Stimulated activated naive CD4-positive, alpha-beta T cell treated with Interleukin-2 at 50 U/mL for 16 hours (primary cell): ENCODE measurements at regions not wholly inside any gene's neighbourhood (a gene's known extent, or its start where the extent isn't known, plus 50 kb on each side); places are given as distances from the start of the nearest gene placed in this dataset.

ENCODE experiments used
- DNase-seq: peaks from one replicate; lab custom pipeline; 2025; lab: John Stamatoyannopoulos, UW

GRCh38 chr6:98639089-98639635 is 195.2 kb upstream of the POU3F2 start:
- DNase-seq: no peak

DNA sequence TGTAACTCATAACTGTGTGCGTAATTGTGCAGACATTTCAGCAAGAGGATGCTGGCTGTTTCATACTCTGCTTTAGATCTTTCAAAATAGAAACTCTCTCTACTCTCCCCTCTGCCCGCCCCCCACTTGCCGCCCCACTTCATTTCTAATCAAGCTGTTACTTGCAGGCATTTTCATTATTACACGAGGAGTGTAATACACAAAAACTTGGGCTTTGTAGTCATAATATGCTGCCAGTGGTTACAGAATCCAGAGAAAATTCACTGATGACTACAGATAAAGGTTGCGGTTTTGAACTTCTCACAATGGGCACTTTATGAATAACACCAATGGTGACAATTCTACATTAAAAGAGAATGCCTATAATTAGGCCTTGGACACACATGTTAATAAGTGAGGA is 194.0 kb upstream of the POU3F2 start:
- DNase-seq: no peak

DNA sequence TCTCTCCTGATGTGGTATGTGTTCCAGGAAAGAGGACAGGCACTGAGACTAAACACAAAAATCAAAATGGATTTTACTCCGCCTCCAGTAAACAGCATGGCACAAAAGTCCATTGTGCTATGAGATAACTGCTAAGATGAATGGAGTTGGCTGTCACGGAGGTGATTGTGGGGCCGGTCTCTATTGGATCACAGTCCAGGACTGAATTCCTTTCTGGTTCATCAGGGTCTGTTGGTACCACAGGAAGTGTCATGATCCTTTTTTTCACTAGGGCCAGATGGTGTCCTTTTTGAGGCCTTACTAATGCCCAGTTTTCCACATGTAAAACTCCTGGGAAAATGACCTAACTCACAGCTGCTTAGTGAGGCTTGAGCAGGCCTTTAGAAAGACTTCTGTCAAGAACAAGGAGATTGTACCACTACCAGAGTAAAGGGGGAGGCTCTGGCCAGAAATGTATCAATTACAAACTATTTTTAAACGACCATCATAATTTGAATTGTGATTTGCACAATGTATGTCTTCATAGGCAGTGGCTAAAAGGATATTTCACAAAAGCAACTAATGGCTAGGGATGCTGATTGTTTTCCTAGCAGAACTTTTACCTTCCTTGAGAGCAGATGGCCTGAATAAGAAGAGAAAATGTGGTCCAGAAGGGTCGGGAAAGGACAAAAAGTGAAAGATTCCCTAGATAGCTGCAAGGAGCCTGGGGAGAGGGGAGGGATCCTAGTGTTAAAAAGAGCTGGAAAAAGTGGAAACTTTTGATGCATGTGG is 192.2 kb upstream of the POU3F2 start:
- DNase-seq: no peak

- no peak for DNase-seq
Observed at GRCh38 chr6:98644063-98644462, 190.3 kb upstream of the POU3F2 start.

- no peak for DNase-seq
Observed at GRCh38 chr6:98648211-98648914, 186.0 kb upstream of the POU3F2 start.

DNA sequence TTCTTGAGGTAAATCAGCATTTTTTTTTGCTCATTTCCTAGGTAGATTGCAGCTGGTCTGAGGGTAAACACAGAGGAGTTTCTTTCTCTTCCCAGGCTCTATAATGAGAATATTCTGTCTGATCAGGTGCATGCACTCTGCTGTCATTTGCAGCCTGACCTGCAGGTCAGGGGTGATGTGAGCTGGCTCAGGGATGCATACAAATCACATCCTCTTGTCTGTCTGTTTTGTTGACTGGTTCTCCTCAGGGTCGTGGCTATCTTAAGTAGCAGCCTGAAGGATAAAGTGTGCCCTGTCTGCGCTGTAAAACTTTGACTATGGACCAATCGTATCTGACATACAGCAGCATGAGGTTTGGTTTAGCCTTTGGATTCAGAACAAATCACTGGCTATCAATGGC is 183.4 kb upstream of the POU3F2 start:
- DNase-seq: no peak

DNA sequence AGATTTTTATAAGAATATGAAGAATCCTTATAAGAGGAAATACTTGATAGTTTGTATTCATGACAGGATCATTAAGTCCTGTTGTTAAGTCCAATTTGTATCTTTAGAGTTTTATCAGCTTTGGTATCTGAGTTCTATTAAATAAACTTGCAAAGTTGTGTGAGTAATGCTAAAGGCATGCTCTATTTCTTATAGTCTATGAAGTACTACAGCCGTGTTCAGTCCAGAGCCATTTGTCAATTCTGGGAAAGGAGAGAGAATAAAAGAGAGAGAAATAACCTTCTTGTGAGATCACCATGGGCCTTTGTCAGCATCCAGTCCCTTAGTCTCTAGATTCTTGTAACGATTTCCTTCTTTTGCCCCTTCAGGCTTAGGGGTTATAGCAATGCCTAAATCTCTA is 181.2 kb upstream of the POU3F2 start:
- DNase-seq: no peak

DNA sequence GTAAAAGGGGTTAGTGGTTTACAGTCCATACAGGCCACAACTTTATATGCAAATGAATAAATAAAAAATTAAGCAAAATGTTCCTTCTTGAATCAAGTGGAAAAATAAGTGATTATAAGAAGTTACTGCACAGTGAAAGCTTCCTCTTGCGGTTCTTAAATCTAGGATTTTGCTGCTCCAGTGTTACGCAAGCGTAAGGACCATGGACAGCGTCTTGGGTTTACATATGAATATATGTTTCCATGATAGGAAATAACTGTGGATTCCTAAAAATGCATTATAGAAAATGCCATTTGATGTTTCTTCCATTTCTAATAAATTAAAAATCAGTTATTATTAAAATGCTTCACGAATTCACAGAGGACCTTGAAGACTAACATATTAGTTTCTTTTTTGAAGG is 176.6 kb upstream of the POU3F2 start:
- DNase-seq: no peak

GRCh38 chr6:98669371-98669770 is 165.0 kb upstream of the POU3F2 start:
- no peak for DNase-seq

DNA sequence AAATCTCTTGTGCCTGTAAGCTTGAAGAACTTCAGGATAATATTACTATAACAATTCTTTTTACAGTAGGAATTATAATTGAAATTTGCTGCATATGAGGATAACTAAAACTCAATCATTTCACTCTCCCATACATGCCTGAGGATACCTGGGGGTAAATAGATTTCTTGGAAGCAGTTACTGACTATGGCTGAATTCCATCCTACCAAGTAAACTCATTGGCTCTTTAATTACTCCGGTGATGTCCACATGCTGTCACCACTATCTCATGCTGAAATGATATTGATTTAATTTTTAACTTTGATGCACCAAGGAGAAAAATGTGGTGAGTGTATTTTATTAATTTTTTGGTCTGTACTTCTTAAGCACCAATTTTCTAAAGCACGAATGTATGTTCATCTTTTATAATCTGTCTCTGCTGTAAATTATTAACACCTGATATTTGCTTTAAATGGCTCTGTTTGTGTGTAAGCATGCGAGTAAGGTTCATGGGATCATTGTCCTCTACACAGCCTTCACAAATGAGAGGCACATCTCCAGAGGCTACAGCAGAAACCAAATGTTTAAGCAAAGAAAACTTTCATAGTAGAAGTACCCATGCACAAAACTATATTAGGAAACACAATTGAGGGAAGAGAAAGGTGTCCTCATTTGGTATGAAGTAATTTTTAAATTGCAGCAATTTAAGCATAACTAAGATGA is 164.2 kb upstream of the POU3F2 start:
- no peak for DNase-seq

DNA sequence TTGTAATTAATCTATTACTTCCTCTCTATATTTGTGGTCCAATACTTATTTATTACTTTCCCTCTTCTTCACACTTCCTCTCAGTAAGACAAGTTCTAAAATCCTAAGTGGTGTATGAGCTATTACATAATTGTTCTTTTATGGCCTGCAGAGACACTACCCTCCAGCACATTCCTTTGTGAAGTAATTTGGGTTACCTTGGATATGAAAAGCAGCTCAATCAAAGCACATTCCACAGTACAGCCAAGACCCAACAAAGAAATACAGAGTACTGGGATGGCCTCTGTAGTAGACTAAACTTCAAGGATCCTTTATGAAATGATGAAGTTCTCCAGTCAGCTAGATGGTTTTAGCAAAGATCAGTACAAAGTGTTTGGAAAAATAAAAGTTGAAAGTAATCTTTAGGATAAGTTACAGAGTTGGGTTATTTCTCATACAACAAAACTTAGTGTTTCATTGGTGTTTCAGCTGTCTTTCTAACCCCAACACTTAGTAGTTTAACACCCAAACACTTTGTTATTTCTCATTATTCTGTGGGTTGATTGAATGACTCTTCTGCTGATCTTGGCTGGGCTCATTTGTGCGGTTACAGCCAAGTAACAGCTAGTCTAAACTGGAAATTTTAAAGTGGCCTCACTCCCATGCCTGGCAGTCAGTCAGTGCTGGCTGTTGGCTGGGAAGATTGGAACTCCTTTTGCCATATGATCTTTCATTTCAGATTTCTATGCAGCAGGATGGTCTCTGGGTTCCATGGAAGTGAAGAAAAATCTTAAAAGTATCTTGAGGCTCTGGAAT is 161.5 kb upstream of the POU3F2 start:
- no peak for DNase-seq

- no peak for DNase-seq
Observed at GRCh38 chr6:98678481-98678880, 155.9 kb upstream of the POU3F2 start.

GRCh38 chr6:98686008-98686601 is 148.3 kb upstream of the POU3F2 start:
- DNase-seq: no peak

DNA sequence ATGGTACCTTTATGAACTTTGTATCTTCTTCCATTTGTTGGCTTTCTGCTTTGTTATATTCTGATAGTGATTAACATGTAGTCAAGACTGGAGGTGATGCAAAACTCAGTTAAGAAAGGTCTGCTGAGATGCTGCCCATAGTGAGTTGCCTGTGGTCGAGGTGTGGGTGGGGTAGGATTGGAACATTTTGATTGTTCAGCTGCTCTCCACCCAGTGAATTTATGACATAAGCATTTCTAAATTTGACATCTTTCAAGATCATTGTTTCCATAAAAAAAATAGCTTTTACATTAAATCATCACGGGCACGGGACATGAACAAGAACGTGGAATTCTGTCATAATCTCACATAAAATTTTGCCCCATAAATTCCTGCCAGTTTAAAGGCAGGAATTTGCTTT is 146.6 kb upstream of the POU3F2 start:
- DNase-seq: no peak

DNA sequence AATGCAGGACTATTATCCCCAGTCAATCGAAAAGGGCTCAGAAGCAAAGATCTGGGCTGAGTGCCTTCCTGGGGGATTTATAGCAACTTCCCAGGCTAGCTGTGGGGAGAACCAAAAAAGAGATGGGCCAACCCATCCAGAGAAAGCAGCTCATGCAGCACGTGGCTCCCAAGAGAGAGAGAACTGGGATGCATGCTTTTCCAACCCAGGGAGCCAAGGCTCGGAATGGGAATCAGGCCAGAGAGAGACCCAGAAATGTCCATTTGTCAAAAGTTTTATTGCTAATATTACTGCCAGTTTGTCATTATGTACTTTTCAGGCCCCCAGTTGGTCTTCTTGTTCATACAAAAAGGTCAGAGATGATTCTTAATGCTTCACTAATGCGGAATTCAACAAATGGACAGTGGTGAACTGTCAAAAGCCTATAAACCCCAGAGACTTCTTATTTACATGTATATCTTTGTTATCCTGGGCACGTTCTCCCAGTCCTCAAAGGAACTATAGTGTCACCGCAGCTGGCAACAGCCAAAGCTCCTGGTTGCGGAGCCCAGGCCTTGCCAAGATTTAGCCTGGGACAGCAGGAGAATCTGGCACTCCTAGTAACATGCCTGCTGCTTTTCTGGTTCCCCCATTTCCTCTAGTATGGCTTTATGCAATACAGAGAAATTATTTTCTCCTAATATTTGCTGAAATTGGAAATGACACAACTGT is 139.1 kb upstream of the POU3F2 start:
- DNase-seq: no peak

DNA sequence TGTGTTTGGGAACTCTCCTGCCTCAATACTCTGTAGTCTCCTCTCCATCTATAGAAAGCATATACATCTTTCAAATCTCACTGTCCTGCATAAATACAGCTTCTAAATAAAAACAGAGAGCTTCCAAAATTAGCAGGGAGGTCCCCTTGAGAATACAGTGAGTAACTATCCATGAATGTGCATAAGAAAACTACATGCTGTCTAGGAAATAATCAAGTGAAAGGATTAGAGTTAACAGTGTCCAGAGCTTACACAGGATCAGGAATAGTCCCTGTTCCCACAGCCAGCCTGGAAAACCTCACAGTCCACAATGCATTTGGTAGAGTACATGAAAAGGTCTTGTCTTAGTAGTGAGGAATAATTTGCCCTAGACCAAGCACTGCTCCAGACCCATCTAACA is 123.0 kb upstream of the POU3F2 start:
- no peak for DNase-seq

- no peak for DNase-seq
Observed at GRCh38 chr6:98716341-98716740, 118.0 kb upstream of the POU3F2 start.

DNA sequence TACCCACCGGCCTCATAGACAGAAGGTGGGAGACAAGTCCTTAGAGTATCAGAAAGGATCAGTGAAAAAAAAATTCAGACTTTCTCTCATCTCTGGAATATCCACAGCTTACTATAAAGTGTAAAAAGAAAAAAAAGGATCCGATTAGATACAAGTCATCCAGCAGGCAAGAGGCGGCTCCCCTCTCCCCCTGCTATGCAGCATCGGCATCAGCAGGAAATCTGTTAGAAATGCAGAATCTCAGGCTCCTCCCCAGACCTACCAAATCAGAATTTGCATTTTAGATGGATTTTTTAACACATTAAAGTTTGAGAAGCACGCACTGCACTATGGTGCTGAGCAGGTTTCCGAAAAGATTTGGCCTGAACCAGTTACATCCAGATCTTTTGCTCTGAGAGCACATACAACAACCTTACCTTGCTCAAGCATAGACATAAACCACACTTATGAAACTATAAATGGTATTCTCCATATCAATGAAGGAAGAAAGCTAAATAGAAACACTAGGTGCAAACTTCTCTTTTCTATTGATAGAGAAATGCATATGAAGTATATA is 117.0 kb upstream of the POU3F2 start:
- DNase-seq: no peak

DNA sequence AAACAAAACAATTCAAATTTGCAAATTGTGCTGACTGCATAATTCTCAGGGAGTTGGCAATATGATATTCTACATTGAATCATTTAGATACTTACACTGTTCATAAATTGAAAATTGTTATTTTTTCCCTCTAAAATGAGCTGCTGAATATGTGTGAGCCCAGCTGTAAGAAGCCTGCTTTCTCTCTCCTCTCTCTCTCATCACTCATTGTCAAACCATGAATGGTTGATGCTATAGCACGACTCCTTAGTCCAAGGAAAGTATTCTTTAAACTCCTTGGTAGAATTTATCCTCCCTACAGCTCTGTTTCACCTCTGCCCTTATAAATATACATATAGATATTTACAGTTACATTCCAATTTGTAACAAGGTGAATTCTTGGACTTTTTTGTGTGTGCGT is 116.4 kb upstream of the POU3F2 start:
- no peak for DNase-seq

DNA sequence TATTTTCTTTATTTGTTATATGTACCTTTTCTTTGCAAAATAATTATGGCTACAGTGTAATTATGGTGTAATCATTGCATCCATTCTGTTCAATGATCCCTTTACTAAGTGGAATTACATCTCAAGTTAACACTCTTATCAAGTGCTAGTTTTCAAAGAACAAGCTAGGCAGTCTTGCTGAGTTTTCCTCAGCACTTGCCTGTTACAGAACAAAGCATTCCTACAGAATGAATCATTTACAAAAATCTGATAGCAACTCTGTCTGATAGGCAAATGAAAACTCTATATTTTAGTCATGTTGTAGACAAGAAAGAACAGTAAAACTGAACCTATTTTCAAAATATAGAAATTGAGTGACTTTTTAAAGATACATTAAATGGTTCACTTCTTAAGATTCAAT is 109.8 kb upstream of the POU3F2 start:
- DNase-seq: no peak

GRCh38 chr6:98747273-98747672 is 87.1 kb upstream of the POU3F2 start:
- DNase-seq: no peak
